ENCODE measurements at regions not wholly inside any gene's neighbourhood (a gene's known extent, or its start where the extent isn't known, plus 50 kb on each side); places are given as distances from the start of the nearest gene placed in this dataset.

GRCh38 chrX:40423299-40423698 is 157.5 kb upstream of the ATP6AP2 start:
- H3K9ac ChIP-seq (ENCODE audit: low read length), result no peak overlapping the region
- H3K56ac ChIP-seq (ENCODE audit: low read length), result no peak overlapping the region
- H2BK15ac ChIP-seq (replicated peaks; ENCODE audit: low read depth), result no peak overlapping the region
- WGBS (ENCODE audit: extremely low coverage, insufficient coverage, low lambda C conversion rate), result no CpG with 5 or more reads among the region's 3 CpGs
- no peak overlapping the region for H3K4me2 ChIP-seq (ENCODE audit: low read length)
- no peak overlapping the region for H4K8ac ChIP-seq (ENCODE audit: low read depth, low read length)
- no peak overlapping the region for H2AK5ac ChIP-seq (ENCODE audit: low read length)
- H2BK120ac ChIP-seq (ENCODE audit: low read depth, low read length), result no peak overlapping the region
- no peaks in the 10 kb centered on the region for H3K4me1 ChIP-seq (ENCODE audit: control insufficient read depth, low read depth, low read length)
- H3K27ac ChIP-seq (ENCODE audit: low read depth, low read length), result no peak overlapping the region
- H3K23ac ChIP-seq (ENCODE audit: low read length), result no peak overlapping the region
- H3K18ac ChIP-seq (ENCODE audit: low read length), result no peak overlapping the region
- no peaks in the 10 kb centered on the region for H3K27me3 ChIP-seq (ENCODE audit: insufficient read depth, low read length, poor library complexity)
- no peaks in the 10 kb centered on the region for H3K79me2 ChIP-seq (ENCODE audit: control insufficient read depth, insufficient read depth, low read length)
- H4K5ac ChIP-seq (ENCODE audit: low read length), result no peak overlapping the region
- no peak for DNase-seq
- H3K4ac ChIP-seq (ENCODE audit: low read depth, low read length), result no peak overlapping the region
- no peaks in the 10 kb centered on the region for H3K36me3 ChIP-seq (ENCODE audit: control insufficient read depth, insufficient read depth, low read length)
- no peaks in the 10 kb centered on the region for H3K79me1 ChIP-seq (ENCODE audit: low read length)
- no peak overlapping the region for H3K4me3 ChIP-seq (ENCODE audit: low read length)
- no peak overlapping the region for H2BK5ac ChIP-seq (ENCODE audit: low read length)

DNA sequence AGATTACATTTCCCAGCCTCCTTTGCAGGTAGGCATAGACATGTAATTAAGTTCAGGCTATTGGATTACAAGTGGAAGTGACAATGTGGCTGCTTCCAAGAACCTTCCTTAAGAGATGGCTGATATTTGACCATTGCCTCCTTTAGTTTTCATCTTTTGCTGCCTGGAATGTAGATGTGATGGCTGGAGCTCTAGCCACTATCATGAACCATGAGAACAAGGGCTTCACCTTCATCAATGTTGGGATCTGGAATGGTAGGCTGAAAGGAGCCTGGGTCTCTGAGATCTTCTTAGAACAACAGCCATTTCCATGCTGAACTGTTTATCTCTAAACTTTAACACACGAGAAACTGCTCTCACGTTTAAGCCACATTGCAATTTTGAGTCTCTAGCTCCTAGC is 158.7 kb upstream of the ATP6AP2 start:
- no peak overlapping the region for H3K4me2 ChIP-seq (ENCODE audit: low read length)
- H2AK5ac ChIP-seq (ENCODE audit: low read length), result no peak overlapping the region
- no peak overlapping the region for H2BK5ac ChIP-seq (ENCODE audit: low read length)
- no peak overlapping the region for H3K27ac ChIP-seq (ENCODE audit: low read depth, low read length)
- WGBS (ENCODE audit: extremely low coverage, insufficient coverage, low lambda C conversion rate), result no CpG with 5 or more reads among the region's 2 CpGs
- no peak overlapping the region for H4K5ac ChIP-seq (ENCODE audit: low read length)
- no peak overlapping the region for H2BK120ac ChIP-seq (ENCODE audit: low read depth, low read length)
- H3K23ac ChIP-seq (ENCODE audit: low read length), result no peak overlapping the region
- H3K9ac ChIP-seq (ENCODE audit: low read length), result no peak overlapping the region
- H3K4me3 ChIP-seq (ENCODE audit: low read length), result no peak overlapping the region
- H3K4ac ChIP-seq (ENCODE audit: low read depth, low read length), result no peak overlapping the region
- no peak for DNase-seq
- H4K8ac ChIP-seq (ENCODE audit: low read depth, low read length), result no peak overlapping the region
- H3K79me1 ChIP-seq (ENCODE audit: low read length), result no peaks in the 10 kb centered on the region
- no peaks in the 10 kb centered on the region for H3K4me1 ChIP-seq (ENCODE audit: control insufficient read depth, low read depth, low read length)
- no peaks in the 10 kb centered on the region for H3K27me3 ChIP-seq (ENCODE audit: insufficient read depth, low read length, poor library complexity)
- no peak overlapping the region for H2BK15ac ChIP-seq (replicated peaks; ENCODE audit: low read depth)
- H3K18ac ChIP-seq (ENCODE audit: low read length), result no peak overlapping the region
- H3K79me2 ChIP-seq (ENCODE audit: control insufficient read depth, insufficient read depth, low read length), result no peaks in the 10 kb centered on the region
- no peak overlapping the region for H3K56ac ChIP-seq (ENCODE audit: low read length)
- no peaks in the 10 kb centered on the region for H3K36me3 ChIP-seq (ENCODE audit: control insufficient read depth, insufficient read depth, low read length)

DNA sequence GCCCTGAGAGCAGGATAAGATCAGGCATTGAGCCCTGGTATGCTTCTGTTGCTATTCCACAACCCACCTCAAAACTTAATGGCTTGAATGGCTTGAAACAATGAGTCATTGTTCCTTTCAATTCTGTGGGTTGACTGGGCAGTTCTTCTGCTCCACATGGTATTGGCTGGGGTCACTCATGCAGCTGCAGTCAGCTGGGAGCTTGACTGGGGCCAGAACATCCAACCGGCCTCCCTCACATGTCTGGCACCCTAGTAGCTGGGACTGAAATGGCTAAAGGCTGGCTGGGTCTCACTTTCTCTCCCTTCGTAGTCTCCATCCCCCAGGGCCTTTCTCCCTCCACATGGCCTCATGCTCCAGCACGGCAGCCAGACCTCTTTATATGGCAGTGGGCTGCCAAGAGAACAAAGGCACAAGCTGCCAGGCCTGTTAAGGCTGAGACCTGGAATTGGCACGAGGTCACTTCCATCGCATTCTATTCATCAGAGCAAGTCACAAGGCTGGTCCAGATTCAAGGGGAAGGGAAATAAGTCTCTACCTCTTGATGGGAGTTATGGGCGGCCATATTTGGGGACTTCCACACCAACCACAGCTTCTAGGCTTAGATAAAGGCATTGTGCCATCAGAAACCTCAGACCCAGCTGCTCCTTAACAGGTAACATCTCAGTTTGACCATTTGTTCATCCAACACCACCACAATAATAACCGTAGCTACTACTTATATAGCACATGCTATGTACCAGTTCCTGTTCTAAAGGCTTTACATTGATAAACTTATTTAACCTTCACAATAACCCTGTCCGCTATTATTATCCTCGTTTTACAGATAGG is 159.7 kb upstream of the ATP6AP2 start:
- no peak overlapping the region for H2BK120ac ChIP-seq (ENCODE audit: low read depth, low read length)
- H3K4me2 ChIP-seq (ENCODE audit: low read length), result no peak overlapping the region
- H3K4me1 ChIP-seq (ENCODE audit: control insufficient read depth, low read depth, low read length), result no peaks in the 10 kb centered on the region
- H3K56ac ChIP-seq (ENCODE audit: low read length), result no peak overlapping the region
- no peak overlapping the region for H3K23ac ChIP-seq (ENCODE audit: low read length)
- no peak overlapping the region for H3K4ac ChIP-seq (ENCODE audit: low read depth, low read length)
- no peaks in the 10 kb centered on the region for H3K79me2 ChIP-seq (ENCODE audit: control insufficient read depth, insufficient read depth, low read length)
- no peak overlapping the region for H4K8ac ChIP-seq (ENCODE audit: low read depth, low read length)
- H3K27me3 ChIP-seq (ENCODE audit: insufficient read depth, low read length, poor library complexity), result no peaks in the 10 kb centered on the region
- no peak overlapping the region for H3K9ac ChIP-seq (ENCODE audit: low read length)
- H2BK15ac ChIP-seq (replicated peaks; ENCODE audit: low read depth), result no peak overlapping the region
- H3K36me3 ChIP-seq (ENCODE audit: control insufficient read depth, insufficient read depth, low read length), result no peaks in the 10 kb centered on the region
- no peak overlapping the region for H2AK5ac ChIP-seq (ENCODE audit: low read length)
- H4K5ac ChIP-seq (ENCODE audit: low read length), result no peak overlapping the region
- no peak overlapping the region for H3K18ac ChIP-seq (ENCODE audit: low read length)
- no peak overlapping the region for H2BK5ac ChIP-seq (ENCODE audit: low read length)
- H3K27ac ChIP-seq (ENCODE audit: low read depth, low read length), result no peak overlapping the region
- H3K4me3 ChIP-seq (ENCODE audit: low read length), result no peak overlapping the region
- peak; percentile 73 for DNase-seq
- no peaks in the 10 kb centered on the region for H3K79me1 ChIP-seq (ENCODE audit: low read length)
- no CpG with 5 or more reads among the region's 9 CpGs for WGBS (ENCODE audit: extremely low coverage, insufficient coverage, low lambda C conversion rate)

DNA sequence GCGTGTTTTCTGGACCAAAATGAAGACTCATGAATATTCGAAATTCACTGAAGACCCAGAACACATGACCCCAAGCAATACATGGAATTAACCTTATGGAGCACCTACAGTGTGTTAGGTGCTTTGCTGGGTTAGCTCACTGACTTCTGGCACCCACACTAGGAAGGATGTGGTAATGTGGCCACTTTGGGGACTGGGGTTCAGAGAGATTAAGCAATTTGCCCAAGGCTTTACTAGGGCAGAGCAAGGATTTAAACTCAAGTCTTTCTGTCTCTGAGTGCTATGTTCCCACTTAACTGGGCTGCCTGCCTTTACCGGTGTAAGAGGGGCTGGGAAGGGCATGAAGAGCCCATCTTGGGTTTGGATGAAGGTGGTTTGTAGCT is 162.0 kb upstream of the ATP6AP2 start:
- Histone ChIP-seq H3K79me2 (ENCODE audit: control insufficient read depth, insufficient read depth, low read length) (no peaks in the 10 kb centered on the region), H3K4me1 (ENCODE audit: control insufficient read depth, low read depth, low read length) (no peaks in the 10 kb centered on the region), H2BK5ac (ENCODE audit: low read length) (no peak overlapping the region), H4K8ac (ENCODE audit: low read depth, low read length) (no peak overlapping the region), H3K4me2 (ENCODE audit: low read length) (no peak overlapping the region), H3K4me3 (ENCODE audit: low read length) (no peak overlapping the region), H3K9ac (ENCODE audit: low read length) (no peak overlapping the region), H3K56ac (ENCODE audit: low read length) (no peak overlapping the region), H2BK120ac (ENCODE audit: low read depth, low read length) (no peak overlapping the region), H3K18ac (ENCODE audit: low read length) (no peak overlapping the region), H3K4ac (ENCODE audit: low read depth, low read length) (no peak overlapping the region), H3K27ac (ENCODE audit: low read depth, low read length) (no peak overlapping the region), H2BK15ac (replicated peaks; ENCODE audit: low read depth) (no peak overlapping the region), H3K23ac (ENCODE audit: low read length) (no peak overlapping the region), H3K79me1 (ENCODE audit: low read length) (no peaks in the 10 kb centered on the region), H3K36me3 (ENCODE audit: control insufficient read depth, insufficient read depth, low read length) (no peaks in the 10 kb centered on the region), H2AK5ac (ENCODE audit: low read length) (no peak overlapping the region), H4K5ac (ENCODE audit: low read length) (no peak overlapping the region), H3K27me3 (ENCODE audit: insufficient read depth, low read length, poor library complexity) (no peaks in the 10 kb centered on the region)
- WGBS (ENCODE audit: extremely low coverage, insufficient coverage, low lambda C conversion rate), result no CpG with 5 or more reads among the region's 3 CpGs
- no peak for DNase-seq

DNA sequence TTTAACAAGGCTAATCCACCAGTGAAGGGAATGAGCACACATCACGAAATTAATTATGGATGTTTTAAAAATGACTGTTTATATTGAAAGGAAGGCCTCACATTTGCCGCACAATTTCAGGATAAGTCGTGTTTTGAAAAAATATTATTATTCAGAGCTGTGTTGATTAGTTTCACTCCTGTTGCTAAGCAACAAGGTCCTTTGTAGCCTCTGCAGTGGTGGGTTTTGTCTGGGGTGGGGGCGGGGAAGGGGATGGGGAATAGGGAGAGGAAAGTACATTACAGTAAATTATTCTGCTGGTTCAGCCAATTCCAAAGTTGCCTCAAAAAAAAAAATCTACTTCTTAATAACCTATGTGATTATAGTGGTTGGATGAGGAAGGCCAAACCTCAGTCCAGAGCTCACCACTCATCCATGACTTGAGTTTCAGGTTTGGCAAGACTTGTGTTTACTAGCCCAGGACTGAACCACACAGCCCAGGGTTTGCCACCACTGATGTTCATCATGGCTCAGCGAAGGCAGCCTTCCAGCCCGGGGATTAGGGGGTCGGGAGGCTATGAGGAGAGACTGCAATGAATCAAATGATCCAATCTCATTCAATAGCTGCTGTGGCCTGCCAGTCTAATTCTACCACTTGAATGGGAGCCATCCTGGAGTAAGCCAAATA is 162.5 kb upstream of the ATP6AP2 start:
- Histone ChIP-seq H3K79me2 (ENCODE audit: control insufficient read depth, insufficient read depth, low read length) (no peaks in the 10 kb centered on the region), H3K18ac (ENCODE audit: low read length) (no peak overlapping the region), H3K9ac (ENCODE audit: low read length) (no peak overlapping the region), H3K56ac (ENCODE audit: low read length) (no peak overlapping the region), H3K4me1 (ENCODE audit: control insufficient read depth, low read depth, low read length) (no peaks in the 10 kb centered on the region), H2BK15ac (replicated peaks; ENCODE audit: low read depth) (no peak overlapping the region), H3K27me3 (ENCODE audit: insufficient read depth, low read length, poor library complexity) (no peaks in the 10 kb centered on the region), H3K4ac (ENCODE audit: low read depth, low read length) (no peak overlapping the region), H3K27ac (ENCODE audit: low read depth, low read length) (no peak overlapping the region), H2BK120ac (ENCODE audit: low read depth, low read length) (no peak overlapping the region), H3K36me3 (ENCODE audit: control insufficient read depth, insufficient read depth, low read length) (no peaks in the 10 kb centered on the region), H2AK5ac (ENCODE audit: low read length) (no peak overlapping the region), H3K4me2 (ENCODE audit: low read length) (no peak overlapping the region), H4K8ac (ENCODE audit: low read depth, low read length) (no peak overlapping the region), H2BK5ac (ENCODE audit: low read length) (no peak overlapping the region), H3K4me3 (ENCODE audit: low read length) (no peak overlapping the region), H4K5ac (ENCODE audit: low read length) (no peak overlapping the region), H3K79me1 (ENCODE audit: low read length) (no peaks in the 10 kb centered on the region), H3K23ac (ENCODE audit: low read length) (no peak overlapping the region)
- no peak for DNase-seq
- WGBS (ENCODE audit: extremely low coverage, insufficient coverage, low lambda C conversion rate), result no CpG with 5 or more reads among the region's 7 CpGs
